GM19035 (cell line): ENCODE measurements at regions not wholly inside any gene's neighbourhood (a gene's known extent, or its start where the extent isn't known, plus 50 kb on each side); places are given as distances from the start of the nearest gene placed in this dataset.
"Not testable (repeated sequence)": the region's sequence is repeated elsewhere in the genome, so short reads cannot be mapped to it uniquely, and the experiment has no call there.

Experiments used
- ATAC-seq: cut with Tn5 transposase; IDR thresholded peaks from one replicate; pipeline ENCODE4 v1.9.1; 2021; ENCODE audit not compliant: unreplicated experiment

DNA sequence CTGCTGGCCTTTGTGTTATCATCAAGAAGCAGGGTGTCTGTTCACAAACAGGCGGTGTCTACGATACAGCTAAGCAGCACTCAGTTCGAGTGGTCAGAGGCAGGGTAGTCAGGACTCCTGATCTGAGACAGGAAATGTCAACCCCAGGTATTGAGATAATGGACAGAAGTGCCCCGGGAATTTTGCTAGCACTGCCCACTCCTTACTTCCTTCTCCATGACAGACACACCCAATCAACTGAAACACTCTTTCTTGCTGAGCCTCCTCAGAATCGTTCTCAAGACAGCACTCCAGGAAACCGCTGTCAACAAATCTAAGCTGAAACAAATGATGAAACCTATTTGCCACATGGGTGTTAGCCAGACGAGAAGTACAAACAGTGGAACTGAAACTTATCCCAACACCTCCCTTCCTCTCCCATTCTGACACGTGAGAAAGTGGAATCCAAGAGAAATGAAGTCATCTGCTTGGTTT lies 109.3 kb downstream of the GTF2IRD2B start:
- not testable (repeated sequence) for ATAC-seq

DNA sequence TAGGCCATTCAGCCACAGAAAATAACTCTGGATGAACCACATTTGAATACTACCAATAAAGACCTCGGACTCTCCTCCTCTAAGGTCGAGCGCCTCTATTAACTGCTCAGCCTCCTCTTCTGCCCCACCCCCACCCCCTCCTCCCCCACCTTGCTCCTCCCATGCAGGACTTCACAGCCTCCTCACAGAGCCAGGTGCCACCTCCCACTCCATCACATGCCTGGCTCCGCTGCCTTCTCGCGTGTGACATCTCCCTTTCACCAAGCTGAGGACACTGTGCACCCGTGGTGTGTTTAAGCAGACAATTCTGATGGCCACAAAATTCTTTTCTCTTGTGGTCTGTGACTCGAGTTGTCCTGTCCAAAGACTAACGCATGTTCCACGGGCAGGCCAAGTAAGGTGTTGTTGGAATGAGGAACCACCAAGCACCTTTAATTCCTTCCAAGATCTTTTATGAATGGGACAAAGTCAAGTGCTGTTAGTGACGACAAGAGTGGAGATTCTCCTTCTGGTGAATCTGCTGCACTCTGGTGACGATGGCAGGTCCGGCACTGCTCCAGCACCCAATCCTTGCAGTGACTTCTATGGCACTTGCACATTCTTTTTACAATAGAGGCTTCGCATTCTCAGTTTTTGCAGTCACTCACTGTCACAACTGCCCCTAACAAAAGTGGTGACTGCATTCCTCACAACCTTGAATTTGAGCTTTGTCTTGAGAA lies 113.1 kb downstream of the GTF2IRD2B start:
- not testable (repeated sequence) for ATAC-seq

DNA sequence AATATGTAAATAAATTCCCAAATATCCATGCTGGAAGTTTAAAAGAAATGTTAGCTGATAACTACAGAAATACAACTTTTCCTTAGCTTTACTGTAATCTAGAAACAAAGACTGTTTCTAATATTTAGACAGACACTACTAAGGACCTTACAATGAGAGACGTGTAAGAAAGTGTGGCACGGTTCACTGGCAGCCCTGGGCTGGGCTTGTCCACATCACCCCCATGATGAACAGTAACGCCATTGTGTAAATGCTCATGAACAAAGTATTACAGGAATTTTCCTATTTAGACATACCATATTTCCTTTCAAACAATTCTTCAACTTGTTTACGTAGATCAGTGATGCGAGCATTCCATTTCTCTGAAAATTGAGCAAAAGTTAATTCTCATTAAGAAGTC lies 123.1 kb downstream of the GTF2IRD2B start:
- not testable (repeated sequence) for ATAC-seq

DNA sequence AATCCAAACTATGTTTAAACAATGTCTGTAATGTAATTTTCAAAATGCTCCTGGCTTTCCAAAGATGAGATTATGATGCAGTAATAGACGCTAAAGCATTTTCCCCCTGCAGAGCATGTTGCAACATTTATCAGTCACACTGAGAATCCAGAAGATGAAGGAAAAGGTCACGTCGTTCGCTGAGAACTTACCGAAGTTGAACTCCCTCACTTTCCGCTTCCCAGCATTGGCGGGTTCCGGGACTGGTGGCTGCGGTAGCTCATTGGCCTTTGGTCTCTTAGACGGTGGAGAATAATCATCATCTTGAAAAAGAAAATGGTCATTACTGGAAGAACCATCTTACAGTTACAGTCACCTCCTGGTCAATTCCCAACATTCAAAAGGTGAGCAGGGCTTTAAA lies 124.6 kb downstream of the GTF2IRD2B start:
- ATAC-seq, result not testable (repeated sequence)

DNA sequence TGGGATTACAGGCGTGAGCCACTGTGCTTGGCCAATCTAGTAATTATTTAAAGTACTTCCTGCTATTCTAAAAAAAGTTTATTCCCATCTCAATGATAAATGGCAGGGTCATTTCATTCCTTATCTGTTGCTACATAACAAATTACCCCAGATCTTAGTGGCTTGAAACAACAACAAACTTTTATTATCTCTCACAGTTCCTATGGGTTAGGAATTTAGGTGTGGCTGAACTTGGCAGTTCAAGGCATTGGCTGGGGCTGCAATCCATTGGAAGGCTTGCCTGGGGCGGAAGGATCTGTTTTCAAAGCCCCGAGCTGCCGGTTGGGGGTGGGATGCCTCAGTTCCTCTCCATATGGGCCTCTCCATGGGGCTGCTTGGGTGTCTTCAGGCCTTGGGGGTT lies 133.7 kb downstream of the GTF2IRD2B start:
- not testable (repeated sequence) for ATAC-seq

DNA sequence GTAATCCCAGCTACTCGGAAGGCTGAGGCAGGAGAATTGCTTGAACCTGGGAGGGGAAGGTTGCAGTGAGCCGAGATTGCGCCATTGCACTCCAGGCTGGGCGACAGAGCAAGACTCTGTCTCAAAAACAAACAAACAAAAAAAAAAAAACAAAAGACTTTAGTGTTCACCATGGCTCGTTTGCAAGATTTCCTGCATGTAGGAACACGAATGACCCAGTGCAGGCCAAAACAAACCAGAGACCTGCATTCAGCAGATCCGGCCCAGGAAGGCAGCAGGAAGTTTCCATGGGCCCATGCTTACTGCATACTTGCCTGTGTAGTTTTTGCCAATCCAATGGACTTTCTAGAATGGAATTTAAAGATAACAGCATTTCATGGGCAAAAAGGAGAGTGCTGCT lies 137.2 kb downstream of the GTF2IRD2B start:
- ATAC-seq, result not testable (repeated sequence)

DNA sequence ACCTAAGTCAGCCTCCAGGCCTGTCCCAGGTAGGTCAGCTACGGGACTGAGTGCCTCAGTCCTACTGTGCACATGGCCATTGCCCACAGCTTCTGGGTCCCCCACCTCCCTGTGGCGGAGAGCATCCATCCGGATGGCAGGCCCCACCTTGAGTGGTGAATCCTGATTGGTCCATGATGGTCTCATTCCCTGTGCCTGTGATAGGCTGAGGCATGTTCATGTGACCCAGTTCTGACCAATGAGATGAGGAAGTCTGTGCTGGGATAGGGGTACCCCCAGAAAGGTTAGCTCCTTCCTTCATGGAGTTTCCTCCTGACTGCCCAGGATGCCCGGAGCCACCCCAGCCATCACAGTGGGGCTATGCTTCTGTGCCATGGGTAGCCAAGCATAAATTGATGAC lies 138.2 kb downstream of the GTF2IRD2B start:
- ATAC-seq, result not testable (repeated sequence)

DNA sequence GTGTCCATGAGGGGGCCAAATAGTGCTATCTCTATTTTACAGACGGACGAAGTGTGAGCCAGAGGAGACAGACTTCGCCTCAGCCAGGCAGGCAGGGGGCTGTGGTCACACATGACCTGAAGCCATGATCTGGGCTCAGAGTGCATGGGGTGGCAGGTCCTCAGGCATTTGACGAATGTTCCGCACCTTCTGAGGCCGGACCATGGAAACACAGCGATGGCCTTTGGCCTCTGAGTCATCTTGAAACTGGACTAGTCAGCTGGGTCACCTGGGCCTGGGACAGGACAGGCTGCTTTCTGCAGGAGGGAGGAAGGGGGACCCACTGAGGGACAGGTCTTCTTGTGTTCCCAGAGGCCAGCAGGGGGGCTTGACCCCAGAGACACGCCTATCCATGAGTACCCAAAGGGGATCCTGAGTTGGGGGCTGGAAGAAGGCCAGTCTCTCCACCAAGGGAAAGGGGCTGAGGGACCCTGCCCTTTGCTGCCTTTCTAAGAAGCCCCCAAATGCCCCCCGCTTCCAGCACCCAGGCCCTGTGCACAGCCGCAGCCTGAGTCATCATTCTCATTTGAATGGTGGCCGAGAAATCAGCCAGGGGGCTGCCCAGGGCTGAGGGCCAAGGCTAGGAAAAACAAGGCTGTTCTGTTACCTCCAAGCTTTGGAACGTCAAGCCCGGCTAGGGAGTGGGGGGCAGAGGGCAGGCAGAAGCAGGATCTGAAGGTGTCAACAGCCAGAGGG lies 142.9 kb downstream of the GTF2IRD2B start:
- not testable (repeated sequence) for ATAC-seq

DNA sequence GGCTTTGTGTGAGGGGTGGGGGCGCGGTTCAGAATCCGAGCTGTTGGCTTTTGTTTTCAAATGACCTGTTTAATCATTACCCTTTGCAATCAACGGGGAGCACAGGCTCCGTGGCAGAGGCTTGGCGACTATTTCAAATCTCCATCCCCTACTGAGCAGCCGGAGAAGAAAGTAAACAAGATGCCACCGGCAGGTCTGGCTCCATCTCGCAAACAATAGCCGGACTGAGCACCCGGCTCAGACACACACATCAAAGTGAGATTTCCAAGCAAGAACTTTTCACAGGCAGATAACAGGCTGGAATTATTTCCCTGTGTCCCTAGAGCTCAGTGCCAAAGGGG lies 143.4 kb downstream of the GTF2IRD2B start:
- not testable (repeated sequence) for ATAC-seq

DNA sequence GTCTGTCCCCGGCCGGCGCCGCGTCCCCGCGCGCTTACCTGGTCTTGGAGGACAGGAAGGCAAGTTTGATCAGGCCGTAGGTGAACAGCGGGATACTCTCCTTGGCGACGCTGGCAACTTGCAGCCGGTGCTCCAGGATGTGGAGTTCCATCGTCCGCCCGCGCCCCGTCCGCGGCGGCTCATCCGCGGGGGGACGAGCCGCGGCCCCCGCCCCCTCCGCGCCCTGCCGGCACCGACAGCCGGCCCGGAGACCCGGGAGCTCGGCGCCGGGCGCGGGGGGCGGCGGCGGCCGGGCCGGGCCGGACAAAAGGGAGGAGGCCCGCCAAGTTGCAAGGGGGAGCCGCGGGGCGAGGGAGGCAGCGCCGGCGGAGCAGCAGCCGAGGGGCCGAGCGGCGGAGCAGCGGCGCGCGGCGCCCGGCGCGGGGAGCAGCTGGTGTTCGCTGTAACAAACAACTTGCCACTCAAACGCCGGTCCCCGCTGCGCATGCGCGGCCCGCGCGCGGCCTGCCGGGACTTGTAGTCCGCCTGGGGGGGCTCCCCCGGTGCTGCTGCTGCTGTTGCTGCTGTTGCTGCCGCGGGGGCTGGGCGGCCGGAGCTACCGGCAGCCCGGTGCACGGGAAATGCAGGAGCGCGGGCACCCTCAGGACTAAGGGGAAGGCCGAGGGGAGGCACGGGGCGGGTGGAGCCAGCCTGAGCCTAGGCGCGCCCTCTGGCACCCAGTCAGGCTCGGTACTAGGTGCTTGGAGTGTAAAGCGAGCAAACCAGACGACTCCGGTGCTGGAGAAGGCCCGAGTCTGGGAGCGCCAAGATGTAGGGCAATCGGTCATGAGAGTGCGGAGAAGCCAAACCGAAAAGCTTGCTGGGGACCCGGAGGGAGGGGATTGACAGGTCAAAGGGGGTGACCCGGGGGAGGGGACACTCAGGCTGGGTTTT lies 145.1 kb downstream of the GTF2IRD2B start:
- peak; percentile 95 for ATAC-seq

DNA sequence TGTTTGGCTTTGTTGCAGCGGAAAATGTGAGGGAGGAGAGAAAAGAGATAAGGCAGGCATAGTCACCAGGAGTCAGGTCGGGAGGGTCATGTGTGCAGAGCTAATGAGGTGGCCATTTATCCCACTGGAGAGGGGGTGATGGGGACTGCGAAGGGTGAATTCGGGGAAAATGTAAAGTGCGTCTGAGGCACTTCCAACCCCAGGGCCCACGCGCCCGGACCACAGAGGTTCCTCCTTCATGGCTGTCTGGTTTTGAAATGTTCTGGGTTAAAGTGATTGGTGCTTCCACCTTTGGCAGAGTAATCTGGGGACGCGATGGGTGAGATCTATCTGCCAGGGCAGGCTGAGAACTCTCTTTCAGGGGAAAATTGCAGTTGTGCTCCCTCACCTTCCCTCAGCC lies 145.9 kb downstream of the GTF2IRD2B start:
- not testable (repeated sequence) for ATAC-seq

DNA sequence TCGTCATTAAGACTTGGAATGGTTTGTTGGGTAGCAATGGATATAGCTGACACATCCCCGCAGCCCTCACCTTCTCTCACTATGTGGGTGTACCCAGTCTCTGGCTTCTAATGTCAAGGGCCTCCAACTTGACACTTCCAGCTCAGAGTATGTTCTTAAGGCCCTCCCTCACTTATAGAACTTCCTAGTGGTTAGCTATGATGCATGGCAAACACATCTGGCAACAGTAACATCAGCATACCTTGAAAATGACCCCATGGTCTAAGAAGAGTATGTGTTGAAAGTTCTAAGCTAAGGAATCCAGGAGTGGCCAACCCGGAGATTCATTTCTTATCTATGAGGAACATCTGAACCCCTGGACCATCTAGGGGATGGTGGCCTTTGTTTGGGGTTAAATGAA lies 151.2 kb downstream of the GTF2IRD2B start:
- not testable (repeated sequence) for ATAC-seq

DNA sequence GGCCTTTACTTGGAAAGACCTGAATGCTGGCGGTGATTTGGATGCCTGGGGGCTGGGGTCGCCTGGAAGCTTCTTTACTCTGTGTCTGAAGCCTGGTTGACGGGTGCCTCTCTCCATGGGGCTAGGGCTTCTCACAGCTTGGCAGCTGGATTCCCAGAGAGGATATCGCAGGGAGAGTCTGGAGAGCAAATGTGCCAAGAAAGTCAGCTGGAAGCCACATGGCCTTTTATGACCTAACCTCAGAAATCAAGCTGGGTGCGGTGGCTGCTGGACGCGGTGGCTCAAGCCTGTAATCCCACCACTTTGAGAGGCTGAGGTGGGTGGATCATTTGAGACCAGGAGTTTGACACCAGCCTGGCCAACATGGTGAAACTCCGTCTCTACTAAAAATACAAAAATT lies 147.2 kb upstream of the TRIM73 start:
- not testable (repeated sequence) for ATAC-seq

DNA sequence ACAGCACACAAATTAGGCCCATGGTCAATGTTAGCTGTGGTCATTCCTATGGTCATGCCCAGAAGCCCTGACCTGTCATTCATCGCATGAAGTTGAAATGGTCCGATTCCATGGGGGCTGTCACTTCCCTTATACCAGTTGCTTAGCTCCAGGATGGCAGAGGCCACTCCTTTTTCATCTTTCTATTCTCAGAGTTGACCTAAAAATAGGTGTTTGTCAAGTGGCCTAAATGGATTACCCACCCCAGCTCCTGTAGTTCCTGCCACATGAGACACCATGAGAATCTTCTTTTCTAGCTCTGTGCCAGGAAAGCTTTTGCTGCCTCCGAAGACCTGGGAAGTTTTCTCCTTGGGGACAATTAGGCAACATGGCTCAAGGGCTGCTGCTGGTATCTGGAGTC lies 141.2 kb upstream of the TRIM73 start:
- not testable (repeated sequence) for ATAC-seq

DNA sequence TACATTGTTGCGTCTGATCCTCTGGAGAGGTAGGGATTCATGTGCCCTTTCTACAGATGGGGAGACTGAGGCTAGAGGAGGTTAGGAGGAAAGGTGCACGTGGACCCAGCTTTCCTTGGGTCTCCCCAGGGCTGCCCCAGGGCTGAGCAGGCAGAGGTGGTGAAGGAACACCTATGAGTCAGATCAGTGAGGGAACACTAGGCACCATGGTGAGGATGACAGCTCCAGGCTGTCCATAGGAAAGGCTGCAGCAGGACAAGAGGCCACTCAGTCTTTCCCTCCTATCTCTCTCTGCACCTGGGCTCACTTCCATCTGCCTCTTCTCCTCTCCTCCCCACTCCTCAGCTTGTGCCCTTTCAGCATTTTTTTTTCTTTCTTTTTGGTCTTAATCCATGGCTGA lies 138.0 kb upstream of the TRIM73 start:
- ATAC-seq, result not testable (repeated sequence)

DNA sequence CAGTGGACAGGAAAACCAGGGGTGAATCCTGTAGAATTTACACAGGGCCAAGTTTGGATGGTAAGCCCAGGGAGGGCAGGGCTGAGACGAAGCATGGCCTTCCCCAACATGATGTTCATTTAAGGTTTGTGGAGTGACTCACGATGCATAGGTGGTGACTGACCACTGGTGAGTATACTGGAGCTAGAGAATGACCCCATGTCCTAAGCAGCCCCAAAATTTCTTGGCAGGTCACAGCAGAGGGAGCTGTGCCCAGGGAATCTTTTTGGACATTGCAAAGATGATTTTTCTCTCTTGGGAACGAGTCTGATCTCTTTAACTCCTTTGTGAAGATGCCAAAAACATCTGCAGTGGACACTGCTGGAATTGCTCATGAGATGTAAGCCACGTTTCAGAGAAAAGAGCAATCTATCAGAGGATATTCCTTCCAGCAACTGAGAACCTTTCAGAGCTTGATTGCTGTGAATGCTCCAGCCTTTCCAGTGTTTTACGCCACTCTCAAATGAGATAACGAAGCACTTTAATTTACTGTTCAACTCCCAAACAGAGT lies 135.9 kb upstream of the TRIM73 start:
- ATAC-seq, result not testable (repeated sequence)

DNA sequence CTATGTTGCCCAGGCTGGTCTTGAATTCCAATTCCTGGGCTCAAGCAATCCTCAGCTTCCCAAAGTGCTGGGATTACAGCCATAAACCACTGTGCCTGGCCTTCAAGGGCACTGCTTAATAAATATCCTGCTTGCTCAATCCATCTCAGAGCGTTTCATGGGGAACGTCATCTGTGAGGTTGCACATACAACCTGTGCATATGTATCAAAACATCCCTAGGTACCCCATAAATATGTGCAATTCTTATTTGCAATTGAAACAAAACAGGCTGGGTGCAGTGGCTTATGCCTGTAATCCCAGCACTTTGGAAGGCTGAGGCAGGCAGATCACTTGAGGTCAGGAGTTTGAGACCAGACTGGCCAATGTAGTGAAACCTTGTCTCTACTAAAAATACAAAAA lies 133.8 kb upstream of the TRIM73 start:
- ATAC-seq, result not testable (repeated sequence)

DNA sequence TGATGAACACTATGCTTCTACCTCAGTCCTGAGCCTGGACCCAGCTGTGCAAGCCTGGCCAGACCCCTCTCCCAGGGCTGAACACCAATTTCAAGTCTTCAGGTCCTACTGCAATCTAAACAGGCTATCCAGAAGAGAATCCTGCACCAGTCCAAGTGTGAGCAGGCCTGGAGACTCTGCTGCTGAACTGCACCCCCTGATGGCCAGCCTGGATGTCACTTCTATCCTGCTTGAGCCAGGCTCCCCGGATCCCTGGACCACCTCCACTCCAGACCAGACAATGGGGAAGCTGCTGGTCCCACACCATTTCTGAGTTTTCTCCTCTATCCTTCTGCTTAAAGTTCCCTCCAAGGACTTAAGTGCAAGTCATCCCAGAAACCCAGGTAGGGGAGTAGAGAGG lies 127.3 kb upstream of the TRIM73 start:
- ATAC-seq, result not testable (repeated sequence)

DNA sequence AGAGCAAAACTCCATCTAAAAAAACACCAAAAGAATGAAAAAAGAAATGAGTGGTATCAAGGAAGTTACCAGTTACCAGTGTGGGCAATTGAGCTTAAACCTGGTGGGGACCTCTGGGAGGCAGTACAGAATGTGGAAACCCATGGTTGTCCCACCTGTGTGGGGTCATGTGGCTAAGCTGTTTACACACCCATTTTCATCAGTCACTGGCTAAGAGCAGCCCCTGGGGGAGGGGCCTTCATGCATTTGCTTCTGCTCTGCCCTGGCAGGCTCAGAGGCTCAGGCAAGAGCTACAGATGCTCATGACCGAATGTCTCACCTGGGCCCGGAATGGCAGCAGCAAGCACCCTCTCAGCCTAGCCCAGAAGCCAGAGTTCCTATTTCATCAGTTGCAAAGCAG lies 126.3 kb upstream of the TRIM73 start:
- ATAC-seq, result not testable (repeated sequence)

DNA sequence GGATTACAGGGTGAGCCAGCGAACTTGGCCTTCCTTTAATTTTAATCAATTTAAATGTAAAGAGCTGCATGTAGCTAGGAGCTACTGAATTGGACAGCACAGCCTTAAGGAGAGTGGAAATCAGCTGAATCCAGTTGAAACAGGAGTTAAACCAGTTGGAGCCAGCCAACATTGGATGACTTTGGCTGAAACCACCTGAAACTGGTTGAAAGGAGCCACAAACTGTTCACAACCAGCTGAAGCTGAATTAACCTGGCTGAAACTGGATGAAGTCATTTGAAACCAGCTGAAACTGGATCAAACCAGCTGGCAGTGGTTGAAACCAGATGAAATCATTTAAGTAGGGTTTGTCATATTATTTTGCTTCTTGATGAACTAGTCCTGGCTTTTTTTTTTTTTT lies 121.3 kb upstream of the TRIM73 start:
- not testable (repeated sequence) for ATAC-seq
